NCI-H1417 (cell line): ENCODE measurements at regions not wholly inside any gene's neighbourhood (a gene's known extent, or its start where the extent isn't known, plus 50 kb on each side); places are given as distances from the start of the nearest gene placed in this dataset.

ENCODE experiments used
- DNase-seq, 3 experiments: peaks; one replicate each; lab custom pipeline; 2025; lab: John Stamatoyannopoulos, UW

- DNase-seq, result no peak
Observed at GRCh38 chr18:25873833-25874232, 216.6 kb downstream of the SS18 start.

DNA sequence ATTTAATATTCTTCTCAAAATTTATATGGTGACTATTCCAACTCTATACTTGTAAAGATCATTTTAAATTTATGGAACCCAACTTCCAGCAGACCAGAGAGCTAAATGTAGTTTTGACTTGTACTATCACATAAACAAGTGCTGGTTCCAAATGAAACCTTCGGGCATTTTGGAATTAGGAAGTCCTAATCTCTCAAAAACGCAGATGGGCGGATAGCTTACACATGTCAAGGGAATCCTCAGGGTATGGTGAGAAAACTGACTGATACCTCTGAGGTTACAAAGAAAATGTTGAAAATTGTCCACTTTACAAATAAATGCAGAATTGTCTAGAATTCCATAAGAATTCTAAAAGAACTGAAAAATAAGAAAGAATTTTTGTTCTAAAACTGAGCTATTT, 224.1 kb downstream of the SS18 start:
- no peak for DNase-seq

DNA sequence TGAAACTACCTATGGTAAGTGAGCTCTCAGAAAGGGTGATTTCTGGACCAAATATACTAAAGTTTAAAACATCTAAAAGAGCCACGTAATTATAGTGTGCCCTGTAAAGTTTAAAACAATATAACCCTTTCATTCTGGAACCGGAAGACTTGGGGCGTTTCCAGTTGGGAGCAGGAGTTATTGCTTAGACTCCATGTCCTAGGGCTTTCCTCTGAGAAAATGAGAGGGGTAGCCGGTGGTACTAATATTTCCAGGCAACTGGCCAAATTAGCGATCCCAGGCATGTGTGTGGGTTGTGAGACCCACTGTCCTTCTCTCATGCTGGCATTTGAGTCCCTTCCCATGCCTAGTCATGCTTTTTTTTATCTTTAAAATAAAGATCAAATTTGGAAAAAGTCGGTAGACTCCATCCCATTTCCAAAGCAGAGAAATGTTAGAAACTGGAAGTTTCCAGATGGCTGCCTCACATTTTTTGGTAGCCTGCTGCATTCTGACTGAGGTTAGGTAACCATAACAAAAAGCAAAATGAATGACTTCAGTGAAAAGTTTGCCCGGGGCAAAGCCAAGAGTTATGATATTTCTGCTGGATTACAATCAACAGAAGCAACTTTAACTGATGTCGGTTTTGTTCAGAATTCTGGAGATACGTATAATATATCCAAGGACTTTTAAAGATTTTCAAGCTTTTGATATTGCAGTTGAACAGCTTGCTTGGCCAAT, 227.4 kb downstream of the SS18 start:
- no peak for DNase-seq

GRCh38 chr18:25853691-25854433, 236.6 kb downstream of the SS18 start:
- DNase-seq, result peak in 1 of 3 experiments; percentile 51

GRCh38 chr18:25843791-25844190, 246.6 kb downstream of the SS18 start:
- DNase-seq, result no peak

DNA sequence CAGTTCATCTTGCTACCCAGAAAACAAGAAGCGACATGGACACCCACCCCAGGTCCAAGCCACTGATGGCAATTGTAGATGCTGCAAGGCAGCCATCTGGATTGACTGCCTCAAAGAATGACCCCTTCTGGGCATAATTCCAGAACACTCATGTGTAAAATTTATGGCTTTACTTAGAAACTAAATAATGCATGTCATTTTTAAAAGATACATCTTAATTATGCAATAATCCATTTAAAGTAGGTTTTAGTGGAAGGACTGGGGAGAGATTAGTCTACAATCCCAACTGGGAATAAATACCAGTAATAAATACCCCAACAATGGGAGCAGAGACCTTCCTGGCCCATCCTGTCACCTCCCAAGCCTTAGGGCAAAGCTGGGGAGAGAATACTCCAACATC, 247.7 kb downstream of the SS18 start:
- peak in 1 of 3 experiments; percentile 4 for DNase-seq

- no peak for DNase-seq
Observed at GRCh38 chr18:25834061-25834460, 256.4 kb downstream of the SS18 start.

DNA sequence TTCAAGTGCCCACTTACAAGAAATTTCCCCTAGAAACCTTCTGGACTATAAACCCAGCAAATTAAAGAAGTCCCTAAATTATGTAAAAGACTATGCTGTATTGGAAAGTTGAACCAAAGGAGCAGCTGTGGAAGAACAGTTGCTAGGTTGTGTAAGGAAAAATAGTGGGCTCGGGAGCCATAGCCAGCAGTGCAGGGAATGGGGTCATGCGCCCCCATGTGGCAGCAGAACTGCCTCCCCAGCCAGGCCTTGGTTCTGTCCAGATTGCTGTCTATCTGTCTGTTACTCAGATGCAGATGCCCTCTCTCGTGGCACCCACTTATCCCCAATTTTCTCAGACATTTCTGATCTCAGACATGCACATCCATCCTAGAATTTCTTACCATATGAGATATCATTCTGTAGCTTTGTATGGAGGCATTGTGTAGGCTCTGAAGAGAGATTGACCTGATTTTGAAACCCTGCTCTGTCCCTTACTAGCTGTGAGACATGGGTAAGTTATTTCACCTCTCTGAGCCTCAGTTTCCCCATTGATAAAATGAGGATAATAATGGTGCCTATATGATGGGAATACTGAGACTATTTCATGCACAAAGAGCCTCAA, 258.3 kb downstream of the SS18 start:
- DNase-seq, result peak; percentile 38 to 62 (median 39)

DNA sequence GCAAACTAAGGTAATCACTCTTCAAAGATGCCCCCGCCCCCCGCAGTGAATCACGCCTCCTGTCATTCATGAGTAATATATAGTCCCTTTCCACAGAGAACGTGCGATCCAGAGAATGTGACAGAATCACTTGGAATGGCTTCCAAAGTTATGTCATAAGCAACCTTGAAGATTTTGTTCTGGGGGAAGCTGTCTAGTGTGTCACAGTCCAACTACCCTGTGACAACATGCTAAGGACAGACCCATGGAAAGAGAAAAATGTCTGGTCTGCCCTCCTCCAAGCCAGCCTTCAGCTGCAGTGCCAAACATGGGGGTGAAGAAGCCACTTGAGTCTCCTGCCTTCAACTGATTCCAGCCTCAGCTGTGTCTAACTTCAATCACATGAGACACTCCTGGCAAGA, 259.1 kb downstream of the SS18 start:
- no peak for DNase-seq

DNA sequence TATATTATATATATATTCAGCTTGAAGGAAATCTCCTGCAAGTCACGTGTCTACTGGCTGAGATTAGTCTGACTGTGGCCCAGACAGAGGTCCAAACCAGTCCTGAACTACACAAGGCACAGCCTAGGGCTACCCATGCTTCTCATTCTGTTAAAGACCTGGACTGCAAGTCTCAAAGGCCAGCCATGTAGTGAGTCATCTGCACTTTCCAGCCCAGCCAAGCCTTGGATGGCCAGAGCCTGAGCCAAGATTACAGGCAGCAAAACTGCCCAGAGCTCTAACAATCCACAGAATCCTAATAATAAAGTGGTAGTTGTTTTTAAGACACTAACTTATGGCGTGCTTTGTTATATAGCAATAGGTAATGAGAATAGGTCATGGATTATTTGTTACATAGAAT, 259.6 kb downstream of the SS18 start:
- DNase-seq, result no peak

- DNase-seq, result peak in 2 of 3 experiments; percentile 15 to 51
Observed at GRCh38 chr18:25827961-25828561, 262.4 kb downstream of the SS18 start.

DNA sequence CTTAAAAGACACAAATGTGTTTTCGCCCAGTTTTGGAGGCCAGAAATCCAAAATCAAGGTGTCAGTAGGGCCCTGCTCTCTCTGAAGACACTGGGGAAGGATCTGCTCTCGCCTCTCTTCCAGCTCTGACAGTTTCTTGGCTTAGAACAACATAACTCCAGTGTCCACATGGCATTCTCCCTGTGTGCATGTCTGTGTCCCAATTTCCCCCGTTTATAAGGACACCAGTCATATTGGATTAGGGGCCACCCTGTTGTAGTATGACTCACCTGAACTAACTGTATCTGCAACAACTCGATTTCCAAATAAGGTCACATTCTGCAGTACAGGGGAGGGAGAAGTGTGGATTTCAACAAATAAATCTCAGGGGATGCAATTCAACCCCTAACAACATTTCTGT, 263.2 kb downstream of the SS18 start:
- no peak for DNase-seq

GRCh38 chr18:25826823-25827222, 263.6 kb downstream of the SS18 start:
- no peak for DNase-seq

GRCh38 chr18:25825979-25826776, 264.2 kb downstream of the SS18 start:
- no peak for DNase-seq

DNA sequence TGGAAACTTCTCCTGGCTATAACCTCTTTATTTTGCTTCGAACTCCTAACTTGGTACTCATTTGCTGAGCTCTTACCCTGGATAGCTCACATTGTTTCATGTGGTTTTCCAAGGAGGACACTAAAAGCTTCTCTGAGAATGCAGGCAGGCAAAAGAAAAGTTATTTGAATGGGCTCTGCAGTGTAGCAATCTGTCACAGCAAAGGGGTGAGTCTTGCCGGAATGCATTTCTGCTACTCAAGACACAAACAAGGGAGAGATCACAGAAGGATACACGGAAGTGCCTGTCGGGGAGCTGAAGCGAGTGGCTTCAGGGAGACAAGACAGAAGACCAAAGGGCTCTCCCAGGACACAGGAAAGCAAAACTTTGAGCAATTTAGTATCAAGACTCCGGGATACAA, 265.4 kb downstream of the SS18 start:
- no peak for DNase-seq

GRCh38 chr18:25819746-25820363, 270.6 kb downstream of the SS18 start:
- DNase-seq, result peak in 1 of 3 experiments; percentile 29

DNA sequence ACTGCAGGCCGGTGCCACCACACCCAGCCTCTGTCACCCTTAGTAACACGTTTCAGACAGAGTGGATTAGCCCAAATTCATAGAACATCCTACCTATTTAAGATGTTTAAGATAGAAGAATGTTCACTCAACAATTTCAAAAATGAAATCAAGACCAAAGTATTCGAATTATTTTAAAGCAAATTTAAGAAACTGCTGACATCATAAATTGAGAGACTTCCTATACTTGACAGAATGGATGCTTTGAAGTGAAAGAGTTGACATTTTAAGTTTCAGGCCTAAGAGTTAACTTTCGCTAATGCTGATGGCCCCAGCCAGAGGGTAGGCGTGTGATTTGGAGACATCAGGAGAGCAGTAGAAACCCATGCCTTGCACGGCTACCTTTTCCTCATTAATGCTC, 271.9 kb downstream of the SS18 start:
- no peak for DNase-seq

GRCh38 chr18:25817546-25818237, 272.7 kb downstream of the SS18 start:
- DNase-seq, result no peak

GRCh38 chr18:25815659-25816058, 274.8 kb downstream of the SS18 start:
- DNase-seq, result no peak

GRCh38 chr18:25814841-25815458, 275.5 kb downstream of the SS18 start:
- peak in 2 of 3 experiments; percentile 43 to 77 for DNase-seq
